Spleen (tissue), 7 donors: ENCODE measurements at regions not wholly inside any gene's neighbourhood (a gene's known extent, or its start where the extent isn't known, plus 50 kb on each side); places are given as distances from the start of the nearest gene placed in this dataset.

Experiments used
- CTCF ChIP-seq, 11 experiments: fragments of 200-600 bp in 7 of 11; fragments of 450-650 bp in 4 of 11; sonication (generic) in 4 of 11; IDR thresholded peaks in 8 of 11; conservative IDR thresholded peaks in 3 of 11; 1 replicate in 7 of 11; 2 replicates in 4 of 11; pipeline versions ENCODE4 v1.4.0 to v1.8.0; 2016 to 2021; ENCODE audit warnings: antibody characterized with exemption in 11 of 11, inconsistent platforms in 4 of 11, mild to moderate bottlenecking in 1 of 11
- POLR2A ChIP-seq, 3 donors: fragments of 450-650 bp; IDR thresholded peaks; one replicate each; pipeline ENCODE4 v1.5.1; 2017; ENCODE audit warnings: antibody characterized with exemption in 3 of 3, mild to moderate bottlenecking in 1 of 3
- POLR2AphosphoS5 ChIP-seq, 3 donors: sonication (generic); formaldehyde crosslinking; IDR thresholded peaks; one replicate each; pipeline ENCODE4 v1.5.1; 2017; ENCODE audit warnings: antibody characterized with exemption in 3 of 3
- donor health status: DM: no; HTN: no; CAD: no; lungs with moderate emphysema.
- donor health status: DM: no; HTN: no; CAD: no.
- donor health status: DM: no; HTN: no; CAD: no.

- no peak for TF ChIP-seq CTCF (IDR thresholded peaks at IDR 0.05 in 8 of 11, conservative IDR thresholded peaks at IDR 0.05 in 3 of 11)
- TF ChIP-seq POLR2A (IDR thresholded peaks at IDR 0.05) = no peak
- TF ChIP-seq POLR2AphosphoS5 (IDR thresholded peaks at IDR 0.05) = peak in 1 of 3 donors; percentile 38
These were observed 109.9 kb upstream of the DDX53 start for GRCh38 chrX:22889819-22890218.
